Caco-2 (cell line): ENCODE measurements at regions not wholly inside any gene's neighbourhood (a gene's known extent, or its start where the extent isn't known, plus 50 kb on each side); places are given as distances from the start of the nearest gene placed in this dataset.

Experiments used
- BruUV-seq: library from RNA; stranded (reverse); fragments of 400-500 nt; replicated peaks from 2 replicates; lab custom pipeline; 2021; lab: Mats Ljungman, UMichigan
- CTCF ChIA-PET: fragments of 300-600 bp; sonication (Branson Sonifier 250); formaldehyde crosslinking; loops from one replicate; lab custom pipeline; 2022; ENCODE audit warnings: antibody characterized with exemption; lab: Charles Lee
- POLR2A ChIA-PET: fragments of 300-600 bp; sonication (Branson Sonifier 250); formaldehyde crosslinking; loops from one replicate; lab custom pipeline; 2022; ENCODE audit warnings: antibody characterized with exemption; lab: Charles Lee
- DNase-seq, 2 experiments: peaks; one replicate each; pipeline versions ENCODE4 v3.0.0 to v3.0.0-alpha.2; 2020 to 2022
- H3K27me3 ChIP-seq: replicated peaks from 2 replicates; pipeline ENCODE4 v1.6.0; 2011; ENCODE audit warnings: low read length; ENCODE audit not compliant: control insufficient read depth, insufficient read depth
- H3K36me3 ChIP-seq: 2 replicates; pipeline ENCODE4 v1.5.1; 2011; ENCODE audit warnings: low read length; ENCODE audit not compliant: control insufficient read depth, insufficient read depth
- H3K4me1 ChIP-seq: fragments of 250-450 bp; sonication (Bioruptor Pico); 2 replicates; pipeline ENCODE4 v1.5.1; 2020; ENCODE audit warnings: mild to moderate bottlenecking
- H3K4me3 ChIP-seq: 2 replicates; pipeline ENCODE4 v1.5.1; 2011; ENCODE audit warnings: low read depth, mild to moderate bottlenecking, control low read depth, low read length
- H3K9me3 ChIP-seq: fragments of 250-450 bp; sonication (Bioruptor Pico); 2 replicates; pipeline ENCODE4 v1.5.1; 2020; ENCODE audit warnings: mild to moderate bottlenecking, moderate library complexity
- H3K27ac Mint-ChIP-seq: one replicate; pipeline ENCODE4 v1.8.0; 2022; ENCODE audit warnings: mixed read lengths; ENCODE audit not compliant: unreplicated experiment
- H3K27me3 Mint-ChIP-seq: one replicate; pipeline ENCODE4 v1.8.0; 2022; ENCODE audit warnings: mixed read lengths; ENCODE audit not compliant: insufficient read depth, unreplicated experiment
- H3K36me3 Mint-ChIP-seq: one replicate; pipeline ENCODE4 v1.8.0; 2022; ENCODE audit warnings: mild to moderate bottlenecking, mixed read lengths; ENCODE audit not compliant: insufficient read depth, unreplicated experiment
- H3K4me1 Mint-ChIP-seq: one replicate; pipeline ENCODE4 v1.8.0; 2022; ENCODE audit warnings: low read depth, mixed read lengths; ENCODE audit not compliant: unreplicated experiment
- H3K4me3 Mint-ChIP-seq: one replicate; pipeline ENCODE4 v1.8.0; 2022; ENCODE audit warnings: mild to moderate bottlenecking, moderate library complexity, mixed read lengths; ENCODE audit not compliant: unreplicated experiment
- H3K9me3 Mint-ChIP-seq: one replicate; pipeline ENCODE4 v1.8.0; 2022; ENCODE audit warnings: mixed read lengths; ENCODE audit not compliant: unreplicated experiment
- intact Hi-C: fragments of 100-400 bp; cut with micrococcal nuclease; formaldehyde crosslinking; loops from one replicate; pipeline ENCODE4 v1.10.0; 2022; ENCODE audit not compliant: unreplicated experiment
- TF ChIP-seq, protein P1 (sequence below), 2 experiments: fragments of 200-600 bp in 1 of 2; IDR thresholded peaks; 1 replicate in 1 of 2; 2 replicates in 1 of 2; pipeline versions ENCODE4 v1.5.1 to v1.8.0; 2011 to 2022; ENCODE audit warnings: antibody characterized with exemption in 1 of 2, control low read depth in 1 of 2, inconsistent platforms in 1 of 2, low read depth in 1 of 2, low read length in 1 of 2, mild to moderate bottlenecking in 1 of 2, moderate library complexity in 1 of 2; ENCODE audit not compliant: insufficient read depth in 1 of 2, severe bottlenecking in 1 of 2, unreplicated experiment in 1 of 2

DNA sequence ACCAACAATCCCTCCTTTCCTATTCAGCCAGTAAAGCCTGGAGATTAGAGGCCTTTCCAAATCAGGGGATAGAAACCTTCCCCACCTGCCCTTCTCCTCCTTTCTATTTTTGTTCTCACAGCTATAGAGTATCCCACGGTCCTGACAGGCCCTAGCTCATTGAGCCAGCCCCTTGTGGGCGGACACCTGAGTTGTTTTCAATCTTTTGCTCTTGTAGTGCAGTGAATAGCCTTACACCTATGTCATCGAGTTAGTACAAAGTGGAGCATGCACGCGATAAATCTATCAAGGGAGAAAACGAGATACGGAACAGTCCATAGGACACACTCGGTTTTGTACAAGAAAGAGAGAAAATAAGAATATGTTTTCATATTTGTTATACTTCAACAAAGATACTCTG is 77.2 kb downstream of the TSPAN17 start:
- CTCF ChIA-PET = no interaction called here
- BruUV-seq = no TSS peak
- Mint-ChIP-seq H3K4me3 (no peak overlapping the region), H3K4me1 (peaks cover 7% of the 10 kb centered on the region), H3K9me3 (no peaks in the 10 kb centered on the region), H3K36me3 (no peaks in the 10 kb centered on the region), H3K27ac (no peak overlapping the region), H3K27me3 (peaks cover 25% of the 10 kb centered on the region)
- no peak overlapping the region for H3K4me3 ChIP-seq
- no peaks in the 10 kb centered on the region for H3K9me3 ChIP-seq
- intact Hi-C loops = no loop called here
- TF ChIP-seq, protein P1, sequence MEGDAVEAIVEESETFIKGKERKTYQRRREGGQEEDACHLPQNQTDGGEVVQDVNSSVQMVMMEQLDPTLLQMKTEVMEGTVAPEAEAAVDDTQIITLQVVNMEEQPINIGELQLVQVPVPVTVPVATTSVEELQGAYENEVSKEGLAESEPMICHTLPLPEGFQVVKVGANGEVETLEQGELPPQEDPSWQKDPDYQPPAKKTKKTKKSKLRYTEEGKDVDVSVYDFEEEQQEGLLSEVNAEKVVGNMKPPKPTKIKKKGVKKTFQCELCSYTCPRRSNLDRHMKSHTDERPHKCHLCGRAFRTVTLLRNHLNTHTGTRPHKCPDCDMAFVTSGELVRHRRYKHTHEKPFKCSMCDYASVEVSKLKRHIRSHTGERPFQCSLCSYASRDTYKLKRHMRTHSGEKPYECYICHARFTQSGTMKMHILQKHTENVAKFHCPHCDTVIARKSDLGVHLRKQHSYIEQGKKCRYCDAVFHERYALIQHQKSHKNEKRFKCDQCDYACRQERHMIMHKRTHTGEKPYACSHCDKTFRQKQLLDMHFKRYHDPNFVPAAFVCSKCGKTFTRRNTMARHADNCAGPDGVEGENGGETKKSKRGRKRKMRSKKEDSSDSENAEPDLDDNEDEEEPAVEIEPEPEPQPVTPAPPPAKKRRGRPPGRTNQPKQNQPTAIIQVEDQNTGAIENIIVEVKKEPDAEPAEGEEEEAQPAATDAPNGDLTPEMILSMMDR (IDR thresholded peaks at IDR 0.05; ENCODE audit: insufficient read depth in 1 of 2, low read depth in 1 of 2, low read length in 1 of 2, severe bottlenecking in 1 of 2, unreplicated experiment in 1 of 2) = no peak
- H3K27me3 ChIP-seq = peaks cover 2% of the 10 kb centered on the region
- POLR2A ChIA-PET = no interaction called here
- no peaks in the 10 kb centered on the region for H3K4me1 ChIP-seq
- H3K36me3 ChIP-seq = no peaks in the 10 kb centered on the region
- no peak for DNase-seq

DNA sequence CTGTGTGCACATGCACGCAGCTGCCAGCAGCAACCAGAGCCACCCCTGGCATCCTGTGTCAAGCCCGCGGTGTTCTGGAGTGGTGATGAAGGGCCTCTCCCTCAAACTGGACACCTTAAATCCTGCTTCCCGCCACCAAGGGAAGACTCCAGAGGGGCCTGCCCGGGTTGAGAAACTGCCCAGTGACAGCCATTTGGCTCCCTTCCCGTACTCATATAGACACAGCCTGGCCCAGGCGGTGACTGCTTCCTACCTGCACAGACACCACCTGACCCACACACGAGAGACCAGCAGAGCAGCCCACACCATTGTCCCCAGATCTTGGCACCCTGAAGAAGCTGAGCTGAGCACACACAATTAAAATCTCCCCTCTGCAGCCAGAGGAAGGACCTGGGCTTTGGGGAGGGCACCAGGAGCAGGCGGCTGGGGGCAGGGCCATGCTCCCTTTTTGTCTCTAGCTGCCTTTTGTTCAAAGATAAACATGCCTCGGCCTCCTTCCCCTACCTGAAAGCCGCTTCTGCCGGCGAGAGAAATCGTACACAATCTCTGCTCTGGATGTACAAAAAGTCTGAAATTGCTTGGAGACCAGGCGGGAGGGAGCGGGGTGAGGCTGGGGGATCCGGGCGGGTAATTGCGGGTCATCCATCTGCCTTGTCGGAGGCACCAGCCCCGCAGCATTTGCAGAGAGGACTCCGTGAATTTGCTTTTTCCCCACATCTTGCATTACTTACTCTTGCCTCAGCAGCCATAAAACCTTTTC is 78.4 kb downstream of the TSPAN17 start:
- Histone ChIP-seq H3K36me3 (no peaks in the 10 kb centered on the region), H3K27me3 (peaks cover 2% of the 10 kb centered on the region), H3K9me3 (no peaks in the 10 kb centered on the region), H3K4me3 (no peak overlapping the region), H3K4me1 (no peaks in the 10 kb centered on the region)
- H3K9me3 Mint-ChIP-seq = no peaks in the 10 kb centered on the region
- H3K4me1 Mint-ChIP-seq = peaks cover 7% of the 10 kb centered on the region
- H3K4me3 Mint-ChIP-seq = no peak overlapping the region
- CTCF ChIA-PET = no interaction called here
- no peak overlapping the region for H3K27ac Mint-ChIP-seq
- intact Hi-C loops = no loop called here
- BruUV-seq = no TSS peak
- H3K27me3 Mint-ChIP-seq = peaks cover 27% of the 10 kb centered on the region
- POLR2A ChIA-PET = no interaction called here
- no peak for DNase-seq
- TF ChIP-seq, protein P1 (IDR thresholded peaks at IDR 0.05; ENCODE audit: insufficient read depth in 1 of 2, low read depth in 1 of 2, low read length in 1 of 2, severe bottlenecking in 1 of 2, unreplicated experiment in 1 of 2) = no peak
- no peaks in the 10 kb centered on the region for H3K36me3 Mint-ChIP-seq

DNA sequence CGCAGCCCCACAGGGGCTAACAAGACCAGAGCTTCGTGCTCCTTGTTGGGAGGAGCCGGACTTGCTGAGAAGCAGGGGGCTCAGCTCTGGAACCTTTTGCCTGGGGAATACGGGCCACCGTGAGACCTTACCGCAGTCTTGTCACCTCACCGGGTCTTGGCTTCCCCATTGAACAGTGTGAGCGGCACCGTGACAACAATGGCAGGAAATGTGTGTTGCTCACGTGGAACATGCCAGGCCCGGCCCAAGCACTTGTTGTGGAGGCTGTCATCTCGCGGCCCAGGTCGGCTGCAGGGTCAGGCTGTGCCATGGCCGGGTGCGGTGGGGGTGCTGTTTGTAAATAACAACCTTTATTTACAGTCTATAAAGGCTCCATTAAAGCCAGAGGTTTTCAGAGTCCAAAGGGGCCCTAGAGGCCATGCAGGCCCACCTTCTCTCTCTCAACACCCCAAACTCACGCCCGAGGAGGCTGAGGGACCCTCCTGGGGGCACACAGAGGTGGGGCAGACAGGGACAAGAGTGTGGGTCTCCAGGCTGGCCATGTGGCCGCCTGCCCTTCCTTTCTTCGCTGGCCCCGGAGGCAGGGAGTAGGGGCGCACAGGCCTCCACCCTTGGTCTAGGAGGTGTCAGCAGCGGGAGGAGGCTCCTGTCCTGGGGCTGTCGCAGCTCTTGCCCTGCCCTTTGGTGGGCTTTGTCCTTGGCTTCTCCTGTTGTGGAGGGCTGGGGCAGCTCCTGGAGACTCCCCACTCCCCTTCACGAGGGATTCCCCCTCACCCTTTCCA is 79.7 kb downstream of the TSPAN17 start:
- CTCF ChIA-PET = interaction anchor here (0.6 kb wide), 1 partner anchor 85 kb away, joined by 3 read pairs; no protein-coding TSS in a partner anchor
- H3K27me3 Mint-ChIP-seq = peaks cover 23% of the 10 kb centered on the region
- H3K4me1 Mint-ChIP-seq = peaks cover 7% of the 10 kb centered on the region

More for the DNA sequence above, 79.7 kb downstream of the TSPAN17 start:
- TF ChIP-seq, protein P1 (IDR thresholded peaks at IDR 0.05; ENCODE audit: insufficient read depth in 1 of 2, low read depth in 1 of 2, low read length in 1 of 2, severe bottlenecking in 1 of 2, unreplicated experiment in 1 of 2) = no peak
- Mint-ChIP-seq H3K9me3 (no peaks in the 10 kb centered on the region), H3K27ac (no peak overlapping the region), H3K36me3 (no peaks in the 10 kb centered on the region), H3K4me3 (no peak overlapping the region)
- no peak for DNase-seq
- H3K9me3 ChIP-seq = no peaks in the 10 kb centered on the region
- no TSS peak for BruUV-seq
- H3K4me1 ChIP-seq = no peaks in the 10 kb centered on the region
- intact Hi-C loops = no loop called here
- no peak overlapping the region for H3K4me3 ChIP-seq
- POLR2A ChIA-PET = no interaction called here
- no peaks in the 10 kb centered on the region for H3K36me3 ChIP-seq
- H3K27me3 ChIP-seq = peaks cover 2% of the 10 kb centered on the region
